ENCODE measurements at regions not wholly inside any gene's neighbourhood (a gene's known extent, or its start where the extent isn't known, plus 50 kb on each side); places are given as distances from the start of the nearest gene placed in this dataset.
"Not testable (repeated sequence)": the region's sequence is repeated elsewhere in the genome, so short reads cannot be mapped to it uniquely, and the experiment has no call there.

- DNase-seq (ENCODE audit: low read depth), result no peak
- no peak overlapping the region for H3K4me3 ChIP-seq (ENCODE audit: low read depth, low read length)
- TF ChIP-seq, protein P1, sequence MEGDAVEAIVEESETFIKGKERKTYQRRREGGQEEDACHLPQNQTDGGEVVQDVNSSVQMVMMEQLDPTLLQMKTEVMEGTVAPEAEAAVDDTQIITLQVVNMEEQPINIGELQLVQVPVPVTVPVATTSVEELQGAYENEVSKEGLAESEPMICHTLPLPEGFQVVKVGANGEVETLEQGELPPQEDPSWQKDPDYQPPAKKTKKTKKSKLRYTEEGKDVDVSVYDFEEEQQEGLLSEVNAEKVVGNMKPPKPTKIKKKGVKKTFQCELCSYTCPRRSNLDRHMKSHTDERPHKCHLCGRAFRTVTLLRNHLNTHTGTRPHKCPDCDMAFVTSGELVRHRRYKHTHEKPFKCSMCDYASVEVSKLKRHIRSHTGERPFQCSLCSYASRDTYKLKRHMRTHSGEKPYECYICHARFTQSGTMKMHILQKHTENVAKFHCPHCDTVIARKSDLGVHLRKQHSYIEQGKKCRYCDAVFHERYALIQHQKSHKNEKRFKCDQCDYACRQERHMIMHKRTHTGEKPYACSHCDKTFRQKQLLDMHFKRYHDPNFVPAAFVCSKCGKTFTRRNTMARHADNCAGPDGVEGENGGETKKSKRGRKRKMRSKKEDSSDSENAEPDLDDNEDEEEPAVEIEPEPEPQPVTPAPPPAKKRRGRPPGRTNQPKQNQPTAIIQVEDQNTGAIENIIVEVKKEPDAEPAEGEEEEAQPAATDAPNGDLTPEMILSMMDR (IDR thresholded peaks at IDR 0.05; ENCODE audit: low read depth, low read length, missing control alignments), result no peak
Measured at GRCh38 chr22:48757985-48758561, 1069.6 kb downstream of the BRD1 start.

- TF ChIP-seq, protein P1 (IDR thresholded peaks at IDR 0.05; ENCODE audit: low read depth, low read length, missing control alignments), result no peak
- no peak for DNase-seq (ENCODE audit: low read depth)
- H3K4me3 ChIP-seq (ENCODE audit: low read depth, low read length), result no peak overlapping the region
Measured at GRCh38 chr22:48757581-48757980, 1070.1 kb downstream of the BRD1 start.

GRCh38 chr22:48757135-48757534 is 1070.5 kb downstream of the BRD1 start:
- not testable (repeated sequence) for H3K4me3 ChIP-seq (ENCODE audit: low read depth, low read length); DNase-seq (ENCODE audit: low read depth)

DNA sequence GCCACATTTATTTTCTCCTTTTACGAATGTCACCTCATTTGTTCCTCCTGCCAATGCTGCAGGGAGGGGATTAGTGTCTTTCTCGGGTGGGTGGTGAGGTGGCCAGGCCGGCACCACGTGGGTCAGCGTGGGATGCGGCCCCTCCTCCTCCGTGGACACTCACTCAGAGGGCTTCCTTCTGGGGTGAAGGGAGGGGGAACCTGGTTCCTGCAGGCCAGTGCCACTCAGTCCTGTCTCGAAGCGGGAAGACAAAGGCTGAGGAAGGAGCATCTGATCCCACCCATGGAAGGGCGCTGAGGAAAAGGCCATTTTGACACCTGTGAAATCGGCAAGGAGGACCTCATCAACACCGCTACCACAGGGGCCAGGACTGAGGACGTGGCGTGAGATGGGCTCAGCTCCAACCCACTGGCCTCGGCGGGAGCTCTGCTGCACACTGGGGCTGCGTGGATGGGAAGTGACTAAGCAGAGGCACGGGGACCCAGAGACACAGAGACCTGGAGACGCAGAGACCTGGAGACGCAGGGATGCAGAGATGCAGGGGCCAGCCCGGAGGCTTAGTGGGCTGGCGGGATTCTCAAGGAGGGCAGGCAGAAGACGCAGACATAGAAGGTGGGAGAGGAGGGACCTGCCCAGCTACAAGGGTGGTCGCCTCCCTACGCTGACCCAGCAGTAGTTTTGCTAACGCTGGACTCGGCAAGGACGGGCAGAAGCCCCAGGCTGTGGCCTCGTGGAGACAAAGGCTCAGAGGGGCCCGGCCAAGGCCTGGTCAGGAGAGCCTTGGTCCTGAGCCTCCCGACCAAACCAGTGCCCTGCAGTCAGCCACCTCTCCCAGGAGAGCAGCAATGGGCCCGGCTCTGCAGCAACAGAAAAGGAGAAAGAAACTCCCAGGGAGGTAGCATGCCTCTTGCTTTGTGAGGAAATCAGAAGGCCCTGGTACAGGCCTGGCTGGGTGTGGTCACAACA is 1071.2 kb downstream of the BRD1 start:
- no peak for DNase-seq (ENCODE audit: low read depth)
- no peak overlapping the region for H3K4me3 ChIP-seq (ENCODE audit: low read depth, low read length)
- TF ChIP-seq, protein P1 (IDR thresholded peaks at IDR 0.05; ENCODE audit: low read depth, low read length, missing control alignments), result no peak

- no peak overlapping the region for H3K4me3 ChIP-seq (ENCODE audit: low read depth, low read length)
- TF ChIP-seq, protein P1 (IDR thresholded peaks at IDR 0.05; ENCODE audit: low read depth, low read length, missing control alignments), result no peak
- no peak for DNase-seq (ENCODE audit: low read depth)
Measured at GRCh38 chr22:48755059-48755949, 1072.4 kb downstream of the BRD1 start.

DNA sequence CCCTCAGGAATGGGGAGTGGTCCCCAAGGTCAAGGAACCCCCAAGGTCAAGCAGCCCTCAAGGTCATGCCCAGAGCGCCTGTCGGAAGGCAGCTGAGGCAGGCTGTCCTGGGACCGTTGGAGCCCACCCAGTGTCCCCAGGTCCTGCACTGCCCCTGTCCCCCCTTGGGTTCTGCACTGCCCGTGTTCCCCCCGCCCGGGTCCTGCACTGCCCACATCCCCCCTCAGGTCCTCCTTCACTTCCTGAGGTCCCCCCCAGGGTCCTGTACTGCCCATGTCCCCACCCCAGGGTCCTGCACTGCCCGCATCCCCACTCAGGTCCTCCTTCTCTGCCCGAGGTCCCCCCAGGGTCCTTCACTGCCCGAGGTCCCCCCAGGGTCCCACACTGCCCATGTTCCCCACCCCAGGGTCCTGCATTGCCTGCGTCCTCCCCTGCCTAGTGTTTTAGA is 1073.0 kb downstream of the BRD1 start:
- TF ChIP-seq, protein P1 (IDR thresholded peaks at IDR 0.05; ENCODE audit: low read depth, low read length, missing control alignments), result no peak
- H3K4me3 ChIP-seq (ENCODE audit: low read depth, low read length), result no peak overlapping the region
- no peak for DNase-seq (ENCODE audit: low read depth)
